ENCODE measurements at regions not wholly inside any gene's neighbourhood (a gene's known extent, or its start where the extent isn't known, plus 50 kb on each side); places are given as distances from the start of the nearest gene placed in this dataset.
A peak's percentile ranks its signal among the peaks of the same experiment; 100 is the strongest.

GRCh38 chr22:23521441-23522113 lies 58.5 kb downstream of the IGLL1 start (continued):
- peak; percentile 99 for TF ChIP-seq RFX1 (IDR thresholded peaks at IDR 0.05)
- TF ChIP-seq CHD2 (IDR thresholded peaks at IDR 0.05; ENCODE audit: low read depth, low read length), result no peak
- TF ChIP-seq, protein P1, sequence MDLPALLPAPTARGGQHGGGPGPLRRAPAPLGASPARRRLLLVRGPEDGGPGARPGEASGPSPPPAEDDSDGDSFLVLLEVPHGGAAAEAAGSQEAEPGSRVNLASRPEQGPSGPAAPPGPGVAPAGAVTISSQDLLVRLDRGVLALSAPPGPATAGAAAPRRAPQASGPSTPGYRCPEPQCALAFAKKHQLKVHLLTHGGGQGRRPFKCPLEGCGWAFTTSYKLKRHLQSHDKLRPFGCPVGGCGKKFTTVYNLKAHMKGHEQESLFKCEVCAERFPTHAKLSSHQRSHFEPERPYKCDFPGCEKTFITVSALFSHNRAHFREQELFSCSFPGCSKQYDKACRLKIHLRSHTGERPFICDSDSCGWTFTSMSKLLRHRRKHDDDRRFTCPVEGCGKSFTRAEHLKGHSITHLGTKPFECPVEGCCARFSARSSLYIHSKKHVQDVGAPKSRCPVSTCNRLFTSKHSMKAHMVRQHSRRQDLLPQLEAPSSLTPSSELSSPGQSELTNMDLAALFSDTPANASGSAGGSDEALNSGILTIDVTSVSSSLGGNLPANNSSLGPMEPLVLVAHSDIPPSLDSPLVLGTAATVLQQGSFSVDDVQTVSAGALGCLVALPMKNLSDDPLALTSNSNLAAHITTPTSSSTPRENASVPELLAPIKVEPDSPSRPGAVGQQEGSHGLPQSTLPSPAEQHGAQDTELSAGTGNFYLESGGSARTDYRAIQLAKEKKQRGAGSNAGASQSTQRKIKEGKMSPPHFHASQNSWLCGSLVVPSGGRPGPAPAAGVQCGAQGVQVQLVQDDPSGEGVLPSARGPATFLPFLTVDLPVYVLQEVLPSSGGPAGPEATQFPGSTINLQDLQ (CRISPR knock-in tag; IDR thresholded peaks at IDR 0.05), result no peak
- no peak for TF ChIP-seq HBP1 (CRISPR knock-in tag; IDR thresholded peaks at IDR 0.05; ENCODE audit: low read depth)
- TF ChIP-seq POLR2AphosphoS5 (IDR thresholded peaks at IDR 0.05; ENCODE audit: low read depth, low read length), result peak; percentile 55; the same call in 1 of the 2 replicates
- TF ChIP-seq, protein P2, sequence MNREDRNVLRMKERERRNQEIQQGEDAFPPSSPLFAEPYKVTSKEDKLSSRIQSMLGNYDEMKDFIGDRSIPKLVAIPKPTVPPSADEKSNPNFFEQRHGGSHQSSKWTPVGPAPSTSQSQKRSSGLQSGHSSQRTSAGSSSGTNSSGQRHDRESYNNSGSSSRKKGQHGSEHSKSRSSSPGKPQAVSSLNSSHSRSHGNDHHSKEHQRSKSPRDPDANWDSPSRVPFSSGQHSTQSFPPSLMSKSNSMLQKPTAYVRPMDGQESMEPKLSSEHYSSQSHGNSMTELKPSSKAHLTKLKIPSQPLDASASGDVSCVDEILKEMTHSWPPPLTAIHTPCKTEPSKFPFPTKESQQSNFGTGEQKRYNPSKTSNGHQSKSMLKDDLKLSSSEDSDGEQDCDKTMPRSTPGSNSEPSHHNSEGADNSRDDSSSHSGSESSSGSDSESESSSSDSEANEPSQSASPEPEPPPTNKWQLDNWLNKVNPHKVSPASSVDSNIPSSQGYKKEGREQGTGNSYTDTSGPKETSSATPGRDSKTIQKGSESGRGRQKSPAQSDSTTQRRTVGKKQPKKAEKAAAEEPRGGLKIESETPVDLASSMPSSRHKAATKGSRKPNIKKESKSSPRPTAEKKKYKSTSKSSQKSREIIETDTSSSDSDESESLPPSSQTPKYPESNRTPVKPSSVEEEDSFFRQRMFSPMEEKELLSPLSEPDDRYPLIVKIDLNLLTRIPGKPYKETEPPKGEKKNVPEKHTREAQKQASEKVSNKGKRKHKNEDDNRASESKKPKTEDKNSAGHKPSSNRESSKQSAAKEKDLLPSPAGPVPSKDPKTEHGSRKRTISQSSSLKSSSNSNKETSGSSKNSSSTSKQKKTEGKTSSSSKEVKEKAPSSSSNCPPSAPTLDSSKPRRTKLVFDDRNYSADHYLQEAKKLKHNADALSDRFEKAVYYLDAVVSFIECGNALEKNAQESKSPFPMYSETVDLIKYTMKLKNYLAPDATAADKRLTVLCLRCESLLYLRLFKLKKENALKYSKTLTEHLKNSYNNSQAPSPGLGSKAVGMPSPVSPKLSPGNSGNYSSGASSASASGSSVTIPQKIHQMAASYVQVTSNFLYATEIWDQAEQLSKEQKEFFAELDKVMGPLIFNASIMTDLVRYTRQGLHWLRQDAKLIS (CRISPR knock-in tag; IDR thresholded peaks at IDR 0.05), result peak; percentile 50; the same call in 1 of the 2 replicates
- TF ChIP-seq ZHX1 (CRISPR knock-in tag; IDR thresholded peaks at IDR 0.05; ENCODE audit: low read depth), result peak; percentile 25; the same call in 1 of the 2 replicates
- TF ChIP-seq, protein P3, sequence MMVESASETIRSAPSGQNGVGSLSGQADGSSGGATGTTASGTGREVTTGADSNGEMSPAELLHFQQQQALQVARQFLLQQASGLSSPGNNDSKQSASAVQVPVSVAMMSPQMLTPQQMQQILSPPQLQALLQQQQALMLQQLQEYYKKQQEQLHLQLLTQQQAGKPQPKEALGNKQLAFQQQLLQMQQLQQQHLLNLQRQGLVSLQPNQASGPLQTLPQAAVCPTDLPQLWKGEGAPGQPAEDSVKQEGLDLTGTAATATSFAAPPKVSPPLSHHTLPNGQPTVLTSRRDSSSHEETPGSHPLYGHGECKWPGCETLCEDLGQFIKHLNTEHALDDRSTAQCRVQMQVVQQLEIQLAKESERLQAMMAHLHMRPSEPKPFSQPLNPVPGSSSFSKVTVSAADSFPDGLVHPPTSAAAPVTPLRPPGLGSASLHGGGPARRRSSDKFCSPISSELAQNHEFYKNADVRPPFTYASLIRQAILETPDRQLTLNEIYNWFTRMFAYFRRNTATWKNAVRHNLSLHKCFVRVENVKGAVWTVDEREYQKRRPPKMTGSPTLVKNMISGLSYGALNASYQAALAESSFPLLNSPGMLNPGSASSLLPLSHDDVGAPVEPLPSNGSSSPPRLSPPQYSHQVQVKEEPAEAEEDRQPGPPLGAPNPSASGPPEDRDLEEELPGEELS (CRISPR knock-in tag; IDR thresholded peaks at IDR 0.05), result peak; percentile 85
- TF ChIP-seq, protein P4, sequence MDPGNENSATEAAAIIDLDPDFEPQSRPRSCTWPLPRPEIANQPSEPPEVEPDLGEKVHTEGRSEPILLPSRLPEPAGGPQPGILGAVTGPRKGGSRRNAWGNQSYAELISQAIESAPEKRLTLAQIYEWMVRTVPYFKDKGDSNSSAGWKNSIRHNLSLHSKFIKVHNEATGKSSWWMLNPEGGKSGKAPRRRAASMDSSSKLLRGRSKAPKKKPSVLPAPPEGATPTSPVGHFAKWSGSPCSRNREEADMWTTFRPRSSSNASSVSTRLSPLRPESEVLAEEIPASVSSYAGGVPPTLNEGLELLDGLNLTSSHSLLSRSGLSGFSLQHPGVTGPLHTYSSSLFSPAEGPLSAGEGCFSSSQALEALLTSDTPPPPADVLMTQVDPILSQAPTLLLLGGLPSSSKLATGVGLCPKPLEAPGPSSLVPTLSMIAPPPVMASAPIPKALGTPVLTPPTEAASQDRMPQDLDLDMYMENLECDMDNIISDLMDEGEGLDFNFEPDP (CRISPR knock-in tag; conservative IDR thresholded peaks at IDR 0.05), result no peak
- no peak for TF ChIP-seq ZNF160 (CRISPR knock-in tag; IDR thresholded peaks at IDR 0.05)
- 0 out of 2 replicates have a peak, but pooled peaks have one; percentile 11 for TF ChIP-seq MTF1 (CRISPR knock-in tag; IDR thresholded peaks at IDR 0.05)
- no peak for TF ChIP-seq ZNF678 (CRISPR knock-in tag; IDR thresholded peaks at IDR 0.05)
- no peak for TF ChIP-seq FOXC1 (CRISPR knock-in tag; IDR thresholded peaks at IDR 0.05; ENCODE audit: borderline replicate concordance)
- peak; percentile 58 for TF ChIP-seq IRF2 (CRISPR knock-in tag; IDR thresholded peaks at IDR 0.05)
- no peak for TF ChIP-seq HMGA1 (CRISPR knock-in tag; conservative IDR thresholded peaks at IDR 0.05)
